ENCODE measurements at regions not wholly inside any gene's neighbourhood (a gene's known extent, or its start where the extent isn't known, plus 50 kb on each side); places are given as distances from the start of the nearest gene placed in this dataset.

DNA sequence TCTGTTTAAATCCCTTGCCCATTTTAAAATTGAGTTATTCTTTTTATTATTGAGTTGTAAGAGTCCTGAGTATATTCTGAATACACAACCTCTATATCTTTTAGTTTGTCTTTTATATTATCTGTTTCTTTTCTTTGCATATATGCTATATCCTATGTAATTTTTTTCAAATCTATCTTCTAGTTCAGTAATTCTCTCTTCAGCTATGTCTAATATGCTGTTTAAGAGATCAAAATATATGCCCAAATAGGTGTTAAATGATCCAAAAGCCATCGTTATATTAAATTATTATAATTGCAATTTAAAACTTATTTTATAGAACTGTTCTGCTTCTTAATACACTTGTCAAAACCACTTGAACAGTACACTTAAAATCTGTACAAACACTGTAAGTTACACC, 107.4 kb upstream of the TSPAN5 start:
- no peak for DNase-seq (ENCODE audit: low read depth)

DNA sequence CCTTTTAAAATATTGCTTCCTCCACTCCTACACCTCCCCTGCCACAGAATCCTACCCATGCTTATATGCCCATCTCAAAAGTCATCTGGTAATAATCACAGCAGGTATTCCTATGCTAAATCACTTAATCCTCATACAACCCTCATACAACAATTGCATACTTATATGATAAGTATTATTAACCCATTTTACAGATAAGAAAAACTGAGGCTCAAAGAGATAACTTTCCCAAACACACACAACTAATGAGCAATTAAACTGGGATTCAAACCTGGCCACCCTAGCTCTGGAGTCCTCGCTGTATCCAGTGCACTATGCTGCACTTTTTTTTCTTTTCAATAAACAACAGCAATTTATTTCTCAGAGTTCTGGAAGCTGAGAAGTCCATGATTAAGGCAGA, 99.8 kb upstream of the TSPAN5 start:
- no peak for DNase-seq (ENCODE audit: low read depth)

DNA sequence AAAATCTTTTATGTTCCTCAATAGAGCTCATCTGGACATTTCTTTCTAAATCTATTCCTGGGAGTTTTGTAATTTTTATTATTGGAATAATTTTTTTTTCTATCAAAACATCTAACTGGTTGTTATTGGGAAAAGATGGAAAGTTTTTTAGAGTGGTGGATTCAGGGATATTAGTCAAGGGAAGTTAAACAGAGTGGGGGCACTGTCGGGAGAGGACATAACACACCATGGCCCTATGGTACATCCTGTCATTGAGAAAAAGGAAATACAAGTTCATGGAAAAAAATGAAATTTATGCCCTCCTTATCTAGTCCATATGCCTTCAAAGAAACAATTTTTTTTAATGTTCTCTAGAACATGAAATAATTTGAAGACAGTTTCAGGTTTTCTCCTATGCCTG, 96.3 kb upstream of the TSPAN5 start:
- DNase-seq (ENCODE audit: low read depth) = no peak

DNA sequence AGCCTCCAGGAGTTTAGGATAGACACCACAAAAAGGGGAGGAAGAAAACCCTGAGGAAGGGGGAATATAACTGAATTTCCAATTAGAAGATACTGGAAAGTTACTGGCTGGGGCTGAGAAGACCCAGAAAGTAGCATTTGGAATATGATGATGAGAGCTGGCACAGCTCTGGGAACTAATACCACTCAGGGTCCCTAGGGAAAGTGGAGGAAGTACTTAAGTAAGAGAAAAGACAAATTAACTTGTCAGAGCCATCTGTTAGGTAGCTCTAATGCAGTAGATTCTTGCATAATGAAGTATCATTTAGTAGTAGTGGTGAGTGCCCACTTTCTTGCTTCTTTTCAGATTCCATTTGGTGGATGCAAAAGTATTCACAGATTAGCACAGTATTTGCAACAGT, 90.8 kb upstream of the TSPAN5 start:
- no peak for DNase-seq (ENCODE audit: low read depth)

DNA sequence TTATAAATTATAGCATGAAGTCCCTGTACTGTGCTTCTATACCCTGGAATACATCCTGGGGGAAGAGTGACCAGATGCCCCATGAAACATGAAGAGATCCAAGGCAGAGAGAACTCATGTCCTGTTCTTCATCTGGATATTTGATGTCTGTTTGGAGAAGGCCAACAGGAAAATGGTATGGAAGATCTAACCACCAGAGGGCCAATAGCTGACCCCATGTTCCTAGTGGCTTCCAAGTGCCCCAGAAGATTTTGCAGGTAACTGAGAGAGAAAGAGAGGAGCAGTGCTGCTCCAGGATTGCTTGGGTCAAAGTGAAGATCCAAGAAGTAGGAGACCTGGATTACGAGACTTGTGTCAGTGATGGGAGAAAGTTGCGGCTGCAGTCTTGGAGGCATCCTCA, 90.2 kb upstream of the TSPAN5 start:
- DNase-seq (ENCODE audit: low read depth) = no peak

DNA sequence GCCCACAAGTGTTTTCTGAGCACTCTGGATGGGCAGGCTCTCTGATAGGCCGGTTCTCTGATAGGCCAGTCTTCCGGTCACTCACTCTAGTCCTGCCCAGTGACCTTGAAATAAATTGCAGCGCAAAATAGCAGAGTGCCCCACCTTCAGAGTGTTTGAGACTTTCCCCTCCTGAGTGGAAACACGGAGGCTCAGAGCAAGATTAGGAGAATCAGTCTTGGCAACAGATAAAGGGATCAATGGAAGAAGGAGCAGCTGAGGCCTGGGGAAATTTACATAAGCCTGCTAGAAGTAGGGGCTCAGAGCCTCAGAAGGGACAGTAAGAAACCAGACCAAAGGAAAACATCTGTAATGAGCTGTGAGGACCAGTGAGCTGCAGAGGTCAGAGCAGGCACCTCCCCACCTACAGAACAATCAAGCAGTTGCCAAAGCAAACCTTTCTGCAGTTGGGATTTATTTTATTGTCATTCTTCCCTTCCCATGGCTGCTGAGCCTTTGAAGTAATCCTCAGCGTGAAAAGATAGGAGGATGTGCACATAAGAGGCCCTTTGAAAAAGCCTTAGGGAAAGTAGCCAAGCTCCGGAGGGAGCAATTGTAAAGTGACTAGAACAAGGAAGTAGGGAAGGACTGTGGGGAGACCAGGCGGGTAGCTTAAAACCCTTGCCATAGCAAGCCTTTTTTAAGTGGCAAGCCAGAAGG, 89.1 kb upstream of the TSPAN5 start:
- no peak for DNase-seq (ENCODE audit: low read depth)

DNA sequence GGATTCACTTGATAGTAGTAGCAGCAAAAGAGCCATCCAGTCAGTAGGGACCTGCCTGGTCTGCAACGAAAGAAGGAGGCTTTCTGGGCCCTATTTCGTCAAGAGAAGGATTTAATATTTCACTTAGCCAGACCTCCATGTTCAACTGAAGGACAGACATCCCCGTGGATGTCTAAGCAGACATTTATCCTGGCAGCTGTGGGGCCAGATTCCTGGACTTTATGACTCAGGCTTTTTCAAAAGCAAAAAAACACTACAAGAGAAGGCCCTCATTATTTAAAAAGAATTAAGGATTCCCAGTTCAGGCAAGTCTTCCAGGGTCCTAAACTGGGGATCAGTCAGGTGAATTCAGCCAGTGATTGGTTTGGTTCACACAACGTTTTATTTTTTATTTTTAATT, 88.5 kb upstream of the TSPAN5 start:
- DNase-seq (ENCODE audit: low read depth) = no peak

DNA sequence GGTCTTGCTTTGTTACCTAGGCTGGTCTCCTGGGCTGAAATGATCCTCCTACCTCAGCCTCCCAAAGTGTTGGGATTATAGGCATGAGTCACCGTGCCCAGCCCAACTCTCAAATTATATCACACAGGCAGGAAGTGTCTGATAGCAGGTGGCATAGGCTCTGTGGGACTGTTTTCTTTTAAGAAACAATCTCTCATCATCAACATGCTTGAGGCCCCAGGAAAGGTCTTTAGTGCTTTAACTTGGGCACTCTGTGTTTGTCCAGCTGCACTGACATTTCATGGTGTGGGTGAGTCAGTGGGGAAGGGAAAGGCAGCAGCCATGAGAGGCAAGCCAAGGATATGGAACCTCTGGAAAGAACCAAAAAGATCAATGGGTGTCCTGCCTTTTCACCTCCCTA, 88.1 kb upstream of the TSPAN5 start:
- DNase-seq (ENCODE audit: low read depth) = peak; percentile 28

DNA sequence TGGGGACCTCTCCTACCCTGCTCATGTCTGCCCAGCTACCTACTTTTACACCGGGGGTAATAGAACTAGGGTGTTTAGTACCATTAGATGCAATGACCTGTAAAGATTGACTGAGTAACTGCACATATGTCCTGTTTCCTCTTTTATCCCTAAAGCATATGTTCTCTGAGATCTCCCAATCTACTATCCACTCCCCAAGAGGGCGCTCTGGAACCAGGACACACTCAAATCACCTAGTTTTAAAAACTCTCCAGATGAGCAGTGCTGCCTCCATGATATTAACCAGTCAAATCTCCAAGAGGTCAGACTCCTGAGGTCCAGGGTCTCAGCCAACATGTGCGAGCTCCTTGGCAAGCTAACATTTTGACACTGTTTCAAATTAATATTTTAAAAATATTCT, 87.0 kb upstream of the TSPAN5 start:
- DNase-seq (ENCODE audit: low read depth) = peak; percentile 34

DNA sequence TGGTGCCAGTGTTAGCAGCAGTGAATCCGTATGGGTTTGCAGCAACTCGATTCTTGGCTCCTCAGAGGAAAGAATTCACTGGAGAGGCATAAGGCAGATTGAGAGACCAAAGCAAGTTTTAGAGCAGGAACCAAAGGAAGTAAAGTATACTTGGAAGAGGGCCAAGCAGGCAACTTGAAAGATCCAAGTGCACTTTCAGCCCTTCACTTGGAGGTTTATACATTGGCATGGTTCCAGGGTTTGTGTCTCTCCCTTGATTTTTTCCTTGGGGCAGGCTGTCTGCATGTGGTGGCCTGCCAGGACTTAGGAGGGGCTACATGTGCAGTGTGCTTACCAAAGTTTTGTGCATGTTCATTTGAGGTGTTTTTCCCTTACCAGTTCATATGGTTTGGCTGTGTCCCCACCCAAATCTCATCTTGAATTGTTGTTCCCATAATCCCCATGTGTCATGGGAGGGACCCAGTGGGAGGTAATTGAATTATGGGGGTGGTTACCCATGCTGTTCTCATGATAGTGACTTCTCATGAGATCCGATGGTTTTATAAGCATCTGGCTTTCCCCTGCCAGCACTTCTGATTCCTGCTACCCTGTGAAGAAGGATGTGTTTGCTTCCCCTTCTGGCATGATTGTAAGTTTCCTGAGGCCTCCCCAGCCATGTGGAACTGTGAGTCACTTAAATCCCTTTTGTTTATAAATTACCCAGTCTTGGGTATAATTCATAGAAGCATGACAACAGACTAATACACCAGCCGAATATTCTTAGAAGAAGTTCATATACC, 86.2 kb upstream of the TSPAN5 start:
- no peak for DNase-seq (ENCODE audit: low read depth)

DNA sequence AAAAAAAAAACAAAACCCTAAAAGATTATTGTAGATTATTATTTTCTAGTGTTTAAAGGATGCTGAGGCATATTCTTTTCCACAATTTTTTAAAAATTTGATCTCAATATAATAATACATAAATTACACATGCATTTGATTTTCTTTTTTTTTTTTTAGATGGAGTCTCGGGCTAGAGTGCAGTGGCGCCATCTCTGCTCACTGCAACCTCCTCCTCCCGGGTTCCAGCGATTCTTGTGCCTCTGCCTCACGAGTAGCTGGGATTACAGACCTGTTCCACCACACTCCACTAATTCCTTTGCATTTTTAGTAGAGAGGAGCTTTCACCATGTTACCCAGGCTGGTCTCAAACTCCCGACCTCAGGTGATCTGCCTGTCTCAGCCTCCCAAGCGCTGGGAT, 83.5 kb upstream of the TSPAN5 start:
- no peak for DNase-seq (ENCODE audit: low read depth)

DNA sequence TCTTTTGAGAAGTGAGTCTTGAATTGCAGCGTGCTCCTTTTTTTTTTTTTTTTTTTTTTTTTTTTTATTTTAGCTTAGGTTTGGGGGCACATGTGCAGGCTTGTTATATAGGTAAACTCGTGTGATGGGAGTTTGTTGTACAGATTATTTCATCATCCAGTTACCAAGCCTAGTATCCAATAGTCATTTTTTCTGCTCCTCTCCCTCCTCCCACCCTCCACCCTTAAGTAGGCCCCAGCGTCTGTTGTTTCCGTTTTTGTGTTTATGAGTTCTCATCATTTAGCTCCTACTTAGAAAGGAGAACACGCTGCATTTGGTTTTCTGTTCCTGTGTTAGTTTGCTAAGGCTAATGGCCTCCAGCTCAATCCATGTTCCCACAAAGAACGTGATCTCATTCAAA, 81.3 kb upstream of the TSPAN5 start:
- DNase-seq (ENCODE audit: low read depth) = no peak

DNA sequence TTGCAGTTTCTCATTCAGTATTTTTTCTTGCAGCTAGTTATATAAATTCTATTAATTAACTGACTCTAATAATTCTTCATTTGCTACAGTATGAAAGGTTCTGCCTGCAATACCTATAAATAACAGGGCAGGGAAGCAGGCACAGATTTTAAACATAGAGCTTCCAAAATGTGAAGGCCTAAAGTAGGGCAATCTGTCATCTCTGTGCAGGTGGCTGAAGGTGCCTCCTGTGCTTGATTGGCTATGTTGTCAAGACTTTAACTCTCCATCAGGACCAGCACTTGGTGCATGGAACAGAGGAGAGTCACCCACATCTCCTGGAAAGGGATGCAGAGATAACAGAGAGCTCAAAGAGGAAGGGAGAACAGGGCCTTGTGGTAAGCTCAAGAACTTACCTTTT, 75.2 kb upstream of the TSPAN5 start:
- no peak for DNase-seq (ENCODE audit: low read depth)

DNA sequence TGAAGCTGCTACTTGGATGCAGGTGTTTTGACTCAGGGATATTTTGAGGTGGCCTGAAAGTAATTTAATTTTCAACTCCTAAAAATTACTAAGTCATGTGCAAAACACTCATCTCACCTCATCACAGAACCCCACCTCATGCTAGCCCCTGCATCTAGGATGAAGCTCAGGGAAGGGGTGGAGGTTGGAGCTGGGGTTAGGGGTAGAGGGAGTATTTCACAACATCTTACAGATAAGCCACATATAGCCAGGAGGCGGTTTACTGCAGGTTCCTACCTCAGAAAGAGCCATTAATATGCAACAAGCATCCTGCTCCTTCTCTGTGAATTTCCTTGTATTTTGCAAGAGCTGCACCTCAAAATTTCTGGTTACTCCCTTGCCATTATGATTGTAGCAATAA, 70.5 kb upstream of the TSPAN5 start:
- no peak for DNase-seq (ENCODE audit: low read depth)

DNA sequence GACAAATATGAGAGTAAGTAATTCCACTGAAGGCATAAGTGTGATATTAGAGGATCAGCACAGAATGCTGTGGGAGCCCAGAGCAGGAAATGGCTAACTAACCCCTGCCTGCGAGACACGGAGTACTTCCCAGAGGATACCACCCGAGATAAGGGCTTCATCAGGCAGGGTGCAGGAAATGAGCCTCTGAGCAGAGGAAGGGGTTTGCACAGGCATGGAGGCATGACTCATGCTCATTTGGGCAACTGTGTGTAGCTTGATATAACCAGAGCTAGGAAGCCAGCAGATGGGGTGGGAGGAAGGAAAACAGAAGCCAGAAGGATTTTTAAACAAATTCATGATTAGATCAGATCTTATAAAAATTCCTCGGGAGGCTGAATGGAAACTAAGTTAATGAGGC, 70.0 kb upstream of the TSPAN5 start:
- peak; percentile 87 for DNase-seq (ENCODE audit: low read depth)

DNA sequence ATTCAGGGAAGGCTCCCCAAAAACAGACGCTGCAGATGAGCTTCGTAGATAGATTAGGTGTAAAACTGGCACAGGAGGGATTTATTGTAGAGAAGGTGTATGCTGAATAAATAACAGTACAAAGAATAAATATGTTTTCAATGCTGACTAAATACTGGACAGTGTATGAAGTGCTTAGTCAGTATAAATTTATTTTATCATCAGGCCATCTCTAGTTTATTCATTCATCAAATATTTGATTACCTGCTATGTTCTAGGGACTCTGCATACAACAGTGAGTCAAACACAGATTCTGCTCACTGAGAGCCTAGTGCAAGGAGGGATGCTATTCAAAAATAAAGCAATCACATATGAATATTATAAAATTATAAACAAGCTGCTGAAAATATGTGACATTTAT, 63.6 kb upstream of the TSPAN5 start:
- no peak for DNase-seq (ENCODE audit: low read depth)

DNA sequence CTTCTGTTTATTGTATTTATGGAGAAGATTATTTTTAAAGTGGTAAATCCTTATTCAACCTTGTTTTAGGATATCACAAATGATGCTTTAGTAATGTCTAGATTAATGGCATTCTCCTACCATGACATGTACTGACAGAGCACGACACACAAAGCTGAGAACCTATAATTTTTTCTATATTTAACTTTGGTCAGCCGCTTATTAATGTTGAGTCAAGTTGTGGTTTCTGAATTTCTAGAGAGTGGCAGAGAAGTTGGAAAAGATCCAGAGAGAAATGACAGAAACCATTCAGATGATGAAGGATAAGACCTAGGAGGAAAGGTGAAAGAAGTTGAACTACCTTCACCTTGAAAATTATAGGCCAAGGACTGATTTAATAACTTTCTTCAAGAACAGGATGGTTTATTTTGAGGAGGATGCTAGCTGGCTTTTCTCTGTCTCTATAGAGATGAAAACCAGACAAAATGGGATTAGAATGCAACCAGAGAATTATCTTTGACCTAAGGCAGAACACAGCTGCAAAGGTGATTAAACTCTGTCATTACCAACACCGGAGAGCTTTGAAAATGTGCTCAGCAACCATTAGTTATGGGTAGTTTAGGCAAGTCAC, 62.6 kb upstream of the TSPAN5 start:
- peak; percentile 66 for DNase-seq (ENCODE audit: low read depth)

DNA sequence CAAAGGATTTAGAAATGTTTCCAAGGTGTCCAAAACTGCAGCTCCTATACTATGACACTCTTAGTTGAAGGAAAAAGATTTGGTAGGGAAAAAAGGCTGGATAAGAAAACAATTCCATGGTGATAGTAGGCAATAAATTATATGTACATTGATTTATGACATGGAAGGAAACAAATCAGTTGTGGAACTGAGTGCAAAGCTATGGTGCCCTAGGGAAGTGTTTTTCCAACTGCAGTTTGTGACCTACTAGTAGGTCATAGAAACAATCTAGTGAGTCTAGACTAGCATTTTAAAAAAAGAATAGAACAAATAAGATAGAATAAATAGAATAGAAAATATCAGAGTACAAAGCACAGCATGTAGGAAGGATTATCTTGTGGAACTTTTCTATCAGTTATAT, 58.4 kb upstream of the TSPAN5 start:
- DNase-seq (ENCODE audit: low read depth) = no peak

DNA sequence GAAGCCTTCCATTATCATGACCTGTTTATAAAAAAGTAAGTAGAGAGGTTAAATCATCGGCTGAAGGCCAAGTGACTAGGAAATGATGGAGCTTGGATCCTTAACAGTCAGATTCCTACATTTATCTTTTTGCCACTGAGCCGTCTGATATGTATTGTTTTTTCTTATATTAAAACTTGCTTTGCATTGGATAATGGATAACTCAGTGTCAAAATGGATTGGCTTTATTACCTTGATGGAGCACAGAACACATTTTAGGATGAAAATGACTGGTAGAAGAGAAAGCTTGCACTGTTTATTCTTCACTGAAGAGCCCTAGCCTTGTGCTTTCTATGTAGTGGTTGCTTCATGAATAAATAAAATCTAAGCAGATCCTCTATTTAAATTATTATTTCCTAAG, 54.2 kb upstream of the TSPAN5 start:
- no peak for DNase-seq (ENCODE audit: low read depth)

DNA sequence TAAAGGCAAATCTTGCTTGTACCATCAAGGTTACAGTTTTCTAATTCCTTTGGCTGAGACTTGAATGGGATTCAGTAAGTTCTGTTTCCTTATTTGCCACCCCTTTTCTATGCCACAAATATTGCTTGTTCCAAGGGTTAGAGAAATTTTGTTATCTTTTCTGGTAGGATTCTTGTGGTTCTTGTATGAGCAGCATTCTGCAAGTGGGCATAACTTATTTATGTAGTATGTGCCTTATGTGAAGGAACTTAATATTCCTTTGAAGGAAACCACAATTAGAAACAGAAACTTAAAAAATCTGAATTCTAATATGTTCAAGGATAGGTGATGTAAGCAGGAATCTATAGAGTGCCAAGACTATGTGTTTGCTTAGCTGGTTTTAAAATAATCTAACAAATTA, 53.1 kb upstream of the TSPAN5 start:
- peak; percentile 20 for DNase-seq (ENCODE audit: low read depth)

DNA sequence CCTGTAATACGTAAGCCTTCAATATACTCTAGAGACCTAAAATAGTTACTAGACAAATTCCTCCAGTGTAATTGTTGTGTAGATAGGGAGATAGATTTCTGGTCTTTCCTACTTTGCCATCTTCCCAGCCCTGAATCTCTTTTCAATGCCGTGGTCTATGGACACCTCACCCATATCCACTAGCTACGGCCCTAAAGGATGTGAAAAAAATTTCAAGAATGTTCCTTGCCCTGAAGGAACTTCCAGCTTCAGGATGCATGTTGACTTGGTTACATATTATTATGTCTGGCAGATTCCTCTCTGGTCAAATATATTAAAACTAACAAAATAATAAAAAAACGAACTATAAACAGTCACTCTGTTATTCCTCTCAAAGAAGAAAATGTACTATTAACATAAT, 52.4 kb upstream of the TSPAN5 start:
- DNase-seq (ENCODE audit: low read depth) = peak; percentile 86
